NCI-H1105 (cell line): ENCODE measurements at regions not wholly inside any gene's neighbourhood (a gene's known extent, or its start where the extent isn't known, plus 50 kb on each side); places are given as distances from the start of the nearest gene placed in this dataset.
"Not testable (repeated sequence)": the region's sequence is repeated elsewhere in the genome, so short reads cannot be mapped to it uniquely, and the experiment has no call there.

ENCODE experiments used
- DNase-seq: peaks from one replicate; lab custom pipeline; 2025; lab: John Stamatoyannopoulos, UW

- DNase-seq = no peak
These were observed 352.5 kb downstream of the NPIPA8 start for GRCh38 chr16:17983847-17984639.

GRCh38 chr16:17983114-17983513 is 353.4 kb downstream of the NPIPA8 start:
- no peak for DNase-seq

DNA sequence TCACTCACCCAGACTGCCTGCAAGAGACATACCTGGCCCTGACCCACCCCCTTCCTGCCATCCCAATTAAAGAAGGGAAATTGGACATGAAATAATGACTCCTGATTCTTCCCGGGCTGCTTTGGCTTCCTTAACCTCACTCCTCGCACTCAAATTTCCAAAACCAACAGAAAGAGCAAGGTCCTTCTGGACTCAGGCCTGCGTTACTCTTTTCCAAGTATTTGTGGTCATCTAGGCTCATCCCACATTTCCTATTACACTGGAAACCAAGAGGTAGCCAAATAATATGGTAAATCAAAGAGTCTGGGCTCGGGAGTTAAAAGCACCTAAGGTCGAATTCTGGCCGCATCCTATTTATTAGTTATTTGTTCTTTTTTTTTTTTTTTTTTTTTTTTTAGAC is 359.3 kb downstream of the NPIPA8 start:
- DNase-seq = no peak

GRCh38 chr16:17972460-17972943 is 364.0 kb downstream of the NPIPA8 start:
- no peak for DNase-seq

DNA sequence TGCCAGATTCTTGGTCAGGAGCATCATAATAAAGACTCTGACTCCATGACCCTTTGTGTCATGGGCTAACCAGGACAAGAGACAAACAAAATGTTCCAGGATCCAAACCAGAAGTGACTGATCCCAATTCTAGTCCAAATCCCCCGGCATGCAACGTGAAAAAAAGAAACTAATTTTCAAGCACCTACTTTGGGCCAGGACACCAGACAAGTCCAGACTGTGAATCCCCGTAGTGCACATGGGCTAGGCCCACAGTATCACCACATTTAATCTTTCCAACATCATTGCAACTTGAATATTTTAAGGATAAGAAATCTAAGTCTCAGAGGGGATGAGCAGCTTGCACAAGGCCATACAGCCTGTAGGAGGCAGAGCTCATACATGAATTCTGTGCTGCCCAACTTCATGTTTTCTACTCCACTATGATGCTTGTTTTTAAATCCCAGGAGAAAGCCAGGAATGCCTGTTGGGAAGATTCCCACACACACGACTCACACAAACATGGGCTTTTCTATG is 365.7 kb downstream of the NPIPA8 start:
- DNase-seq = no peak

DNA sequence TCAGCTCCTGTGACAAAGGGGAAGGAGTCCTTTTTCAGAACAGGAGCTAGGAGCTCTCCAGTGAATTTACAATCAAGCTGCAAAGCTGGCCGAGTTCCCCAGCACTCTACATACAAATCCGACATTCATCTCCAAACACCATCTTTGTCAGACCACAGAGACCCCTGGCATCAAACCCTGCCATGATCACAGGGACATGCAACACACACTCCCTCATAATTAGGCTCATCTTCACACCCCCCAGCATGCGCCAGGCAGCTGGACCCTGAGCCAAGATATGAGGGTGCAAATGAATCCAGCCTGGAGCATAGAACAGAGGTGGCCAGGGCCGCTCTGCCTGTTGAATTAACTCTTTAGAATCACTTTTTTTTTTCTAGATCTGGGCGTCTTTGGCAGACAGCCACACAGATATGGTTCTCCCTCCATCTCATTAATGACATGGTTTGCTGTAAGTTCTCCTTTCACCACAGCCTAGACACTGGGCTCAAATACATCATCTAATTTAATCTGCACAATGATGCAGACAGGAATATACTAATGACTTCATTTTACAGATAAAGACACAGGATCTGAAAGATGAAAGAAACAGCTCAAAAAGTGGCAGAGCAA is 366.3 kb downstream of the NPIPA8 start:
- DNase-seq = no peak

DNA sequence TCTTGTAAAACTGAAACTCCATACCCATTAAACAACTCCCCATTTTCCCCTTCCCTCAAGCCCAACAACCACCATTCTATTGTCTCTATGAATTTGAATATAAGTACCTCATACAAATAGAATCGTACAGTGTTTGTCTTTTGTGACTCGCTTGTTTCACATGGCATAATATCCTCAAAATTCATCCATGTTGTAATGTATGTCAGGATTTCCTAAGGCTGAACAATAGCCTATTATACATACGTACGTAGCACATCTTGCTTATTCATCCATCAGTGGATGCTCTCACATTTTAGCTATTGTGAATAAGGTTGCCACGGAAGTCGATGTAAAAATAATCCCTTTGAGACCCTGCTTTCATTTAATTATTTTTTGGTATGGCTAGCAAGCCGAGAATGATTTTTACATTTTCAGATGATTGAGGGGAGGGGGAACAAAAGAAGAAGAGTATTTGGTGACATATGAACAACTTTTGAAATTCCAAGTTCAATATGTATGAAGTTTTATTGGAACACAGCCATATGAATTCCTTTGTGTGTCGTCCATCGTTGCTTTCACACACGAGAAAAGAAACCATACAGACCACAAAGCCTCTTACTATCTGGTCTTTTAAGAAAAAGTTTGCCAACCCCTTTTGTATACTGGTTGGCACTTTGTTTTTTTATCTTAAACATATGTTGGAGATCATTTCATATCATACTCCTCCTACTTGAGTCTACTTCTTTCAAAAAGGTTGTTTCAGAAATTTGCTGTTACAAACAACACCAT is 371.2 kb downstream of the NPIPA8 start:
- no peak for DNase-seq

GRCh38 chr16:17964196-17964595 is 372.3 kb downstream of the NPIPA8 start:
- DNase-seq = no peak

- no peak for DNase-seq
These were observed 373.2 kb downstream of the NPIPA8 start for GRCh38 chr16:17963185-17963836.

DNA sequence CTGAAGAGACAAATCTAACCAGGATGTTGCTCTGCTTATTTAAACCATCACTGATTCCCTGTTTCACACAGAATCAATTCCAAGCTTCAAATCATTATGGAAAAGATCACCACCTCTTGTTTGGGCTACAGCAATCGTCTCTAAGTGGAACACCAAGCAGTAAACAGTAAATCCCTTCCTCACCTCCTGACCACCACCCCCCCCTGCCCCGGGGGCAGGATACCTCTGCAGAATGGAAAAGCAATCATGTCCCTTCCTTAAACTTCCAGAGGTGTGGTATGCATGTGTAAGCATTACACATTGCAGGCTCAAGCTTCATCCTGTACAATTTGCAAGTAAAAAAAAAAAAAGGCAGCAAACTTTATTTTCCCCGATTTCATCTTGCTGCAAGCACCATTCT is 373.8 kb downstream of the NPIPA8 start:
- DNase-seq = no peak

GRCh38 chr16:17961822-17962221 is 374.7 kb downstream of the NPIPA8 start:
- not testable (repeated sequence) for DNase-seq

- DNase-seq = no peak
These were observed 385.2 kb downstream of the NPIPA8 start for GRCh38 chr16:17951378-17951777.

DNA sequence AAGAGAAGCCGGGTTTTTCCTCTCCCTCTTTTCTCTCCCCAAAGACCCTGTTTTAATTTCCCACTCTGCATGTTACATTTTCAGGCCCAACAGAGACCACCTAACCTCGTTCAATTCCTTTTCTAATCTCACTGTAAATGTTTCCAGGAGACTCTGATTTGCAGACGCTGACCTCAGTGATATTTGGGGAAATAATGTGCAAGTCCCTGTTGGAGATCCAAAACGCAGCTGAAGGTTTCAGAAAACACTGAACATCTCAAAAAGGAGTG is 386.6 kb downstream of the NPIPA8 start:
- DNase-seq = no peak

GRCh38 chr16:17949141-17949981 is 387.2 kb downstream of the NPIPA8 start:
- no peak for DNase-seq

DNA sequence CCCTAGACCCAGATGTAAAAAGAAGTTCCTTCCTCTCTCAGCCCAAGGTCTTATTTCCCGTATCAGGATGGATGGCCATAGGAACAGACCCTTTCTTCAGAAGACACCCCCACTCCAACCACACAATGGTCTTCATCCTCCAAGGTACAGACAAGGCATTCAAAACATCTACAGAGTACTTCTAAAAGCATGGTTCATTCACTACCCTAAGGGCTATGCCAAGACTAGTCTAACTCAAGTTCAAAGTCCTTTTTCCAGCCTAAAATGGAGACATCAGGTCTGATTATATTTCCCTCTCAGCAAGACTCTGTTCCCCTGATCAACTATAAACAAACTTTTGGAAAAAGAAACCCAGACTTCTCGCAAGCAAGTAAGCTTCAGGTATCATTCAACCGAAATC is 388.9 kb downstream of the NPIPA8 start:
- DNase-seq = no peak

DNA sequence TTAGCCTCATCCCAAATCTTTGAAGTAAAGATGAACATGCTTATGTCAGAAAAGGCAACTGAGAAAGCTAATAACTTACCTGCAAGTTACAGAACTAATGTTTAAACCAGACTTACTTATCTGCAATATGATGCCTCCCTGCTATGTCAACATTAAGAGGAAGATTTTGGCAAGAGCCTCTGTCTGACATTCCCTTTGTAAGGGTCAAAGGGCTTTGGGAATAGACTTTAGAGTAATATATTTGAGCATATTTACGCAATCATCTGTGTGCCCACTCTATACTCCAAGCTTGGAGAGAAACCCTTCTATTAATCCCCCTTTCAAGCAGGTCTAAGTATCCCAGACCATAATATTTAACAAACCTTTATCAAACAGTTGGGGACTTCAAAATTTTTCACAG is 389.4 kb downstream of the NPIPA8 start:
- DNase-seq = no peak

DNA sequence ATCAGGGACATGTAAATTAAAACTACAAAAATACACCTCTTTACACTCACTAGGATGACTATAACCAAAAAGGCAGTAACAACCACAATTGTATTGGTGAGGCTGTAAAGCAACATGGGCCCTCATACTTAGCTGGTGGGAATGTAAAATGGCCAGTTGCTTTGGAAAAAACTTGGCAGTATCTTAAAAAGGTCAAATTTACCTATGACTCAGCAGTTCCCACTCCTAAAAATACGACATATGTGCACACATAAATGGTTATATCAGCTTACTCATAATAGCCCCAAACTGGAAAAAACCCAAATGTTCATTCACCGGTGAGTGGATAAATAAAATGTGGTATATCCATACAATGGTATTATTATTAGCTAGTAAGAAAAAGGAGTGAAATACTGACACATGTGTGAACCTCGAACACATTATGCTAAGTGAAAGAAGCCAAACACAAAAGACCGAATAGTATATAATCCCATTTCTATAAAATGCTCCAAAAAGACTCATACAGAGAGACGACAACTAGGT is 391.4 kb downstream of the NPIPA8 start:
- no peak for DNase-seq

DNA sequence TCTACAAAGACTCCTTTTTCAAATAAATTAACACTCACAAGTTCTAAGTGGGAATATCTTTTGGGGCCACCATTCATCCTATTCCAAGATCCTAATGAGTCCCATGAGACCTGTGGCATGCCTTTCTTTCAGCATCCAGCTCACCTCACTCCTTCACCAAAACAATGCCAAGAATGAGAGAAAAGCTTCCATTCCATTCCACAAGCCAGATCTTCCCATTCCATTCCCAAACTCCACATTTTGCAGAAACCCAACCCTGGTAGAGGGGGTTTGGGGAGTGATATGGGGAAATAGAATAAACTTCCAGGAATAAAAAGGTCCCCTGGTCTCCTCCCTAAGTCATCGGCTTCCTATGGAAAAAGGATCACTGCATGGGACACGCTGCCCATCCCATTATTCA is 392.2 kb downstream of the NPIPA8 start:
- DNase-seq = no peak

GRCh38 chr16:17942067-17942466 is 394.5 kb downstream of the NPIPA8 start:
- no peak for DNase-seq

GRCh38 chr16:17940584-17941364 is 395.8 kb downstream of the NPIPA8 start:
- DNase-seq = no peak
